Astrocyte (in vitro differentiated cells and primary cell): ENCODE measurements at regions not wholly inside any gene's neighbourhood (a gene's known extent, or its start where the extent isn't known, plus 50 kb on each side); places are given as distances from the start of the nearest gene placed in this dataset.
"Not testable (repeated sequence)": the region's sequence is repeated elsewhere in the genome, so short reads cannot be mapped to it uniquely, and the experiment has no call there.

Experiments
- EZH2 ChIP-seq: IDR thresholded peaks from 2 replicates; pipeline ENCODE4 v1.6.1; 2012; ENCODE audit warnings: mild to moderate bottlenecking, low read length, inconsistent platforms; ENCODE audit not compliant: insufficient read depth
- TF ChIP-seq, protein P1 (sequence below): IDR thresholded peaks from 2 replicates; pipeline ENCODE4 v1.5.1; 2011; ENCODE audit warnings: low read depth, mild to moderate bottlenecking, inconsistent platforms, low read length, moderate library complexity; ENCODE audit not compliant: insufficient read depth

DNA sequence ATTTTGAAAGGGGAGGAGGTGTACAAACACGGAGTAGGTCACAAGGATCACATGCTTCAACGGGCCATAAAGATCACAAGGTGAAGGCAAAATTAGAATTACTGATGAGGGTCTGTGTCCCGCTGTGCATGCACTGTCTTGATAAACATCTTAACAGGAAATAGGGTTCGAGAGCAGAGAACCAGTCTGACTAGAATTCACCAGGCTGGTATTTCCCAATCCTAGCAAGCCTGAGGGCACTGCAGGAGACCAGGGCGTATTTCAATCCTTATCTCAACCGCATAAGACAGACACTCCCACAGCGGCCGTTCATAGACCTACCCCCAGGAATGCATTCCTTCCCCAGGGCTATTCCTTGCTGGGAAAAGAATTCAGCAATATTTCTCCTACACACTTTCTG, 80.0 kb upstream of the NUPR2 start:
- TF ChIP-seq, protein P1, sequence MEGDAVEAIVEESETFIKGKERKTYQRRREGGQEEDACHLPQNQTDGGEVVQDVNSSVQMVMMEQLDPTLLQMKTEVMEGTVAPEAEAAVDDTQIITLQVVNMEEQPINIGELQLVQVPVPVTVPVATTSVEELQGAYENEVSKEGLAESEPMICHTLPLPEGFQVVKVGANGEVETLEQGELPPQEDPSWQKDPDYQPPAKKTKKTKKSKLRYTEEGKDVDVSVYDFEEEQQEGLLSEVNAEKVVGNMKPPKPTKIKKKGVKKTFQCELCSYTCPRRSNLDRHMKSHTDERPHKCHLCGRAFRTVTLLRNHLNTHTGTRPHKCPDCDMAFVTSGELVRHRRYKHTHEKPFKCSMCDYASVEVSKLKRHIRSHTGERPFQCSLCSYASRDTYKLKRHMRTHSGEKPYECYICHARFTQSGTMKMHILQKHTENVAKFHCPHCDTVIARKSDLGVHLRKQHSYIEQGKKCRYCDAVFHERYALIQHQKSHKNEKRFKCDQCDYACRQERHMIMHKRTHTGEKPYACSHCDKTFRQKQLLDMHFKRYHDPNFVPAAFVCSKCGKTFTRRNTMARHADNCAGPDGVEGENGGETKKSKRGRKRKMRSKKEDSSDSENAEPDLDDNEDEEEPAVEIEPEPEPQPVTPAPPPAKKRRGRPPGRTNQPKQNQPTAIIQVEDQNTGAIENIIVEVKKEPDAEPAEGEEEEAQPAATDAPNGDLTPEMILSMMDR = not testable (repeated sequence)
- TF ChIP-seq EZH2 = not testable (repeated sequence)
